ENCODE measurements at regions not wholly inside any gene's neighbourhood (a gene's known extent, or its start where the extent isn't known, plus 50 kb on each side); places are given as distances from the start of the nearest gene placed in this dataset.

GRCh38 chr10:31207636-31208035, 111.4 kb upstream of the ZEB1 start:
- DNase-seq (ENCODE audit: low spot score) (no peak), ATAC-seq (no peak)
- under 1% methylated on average over 4 of the region's 4 CpGs for WGBS (ENCODE audit: low lambda C conversion rate)

DNA sequence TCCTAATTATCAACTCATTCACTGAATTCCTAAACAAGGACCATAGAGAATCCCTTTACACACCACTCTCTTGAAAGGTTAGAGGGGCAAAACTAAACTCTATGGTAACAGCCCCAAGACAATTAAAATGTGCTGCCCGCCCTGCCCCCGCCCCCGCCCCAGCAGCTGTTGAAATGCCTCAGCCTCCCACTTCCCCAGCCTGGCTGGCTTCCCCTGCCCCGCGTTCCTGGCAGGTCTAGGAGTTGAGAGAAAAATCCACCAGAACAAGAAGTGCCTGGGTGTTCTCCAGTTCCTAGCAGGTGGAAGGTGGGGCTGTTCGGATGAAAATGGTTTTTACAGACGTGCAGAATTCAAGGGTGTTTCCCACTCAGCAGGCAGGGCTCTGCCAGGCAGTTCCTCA, 109.5 kb upstream of the ZEB1 start:
- H2AFZ ChIP-seq (ENCODE audit: low read length): no peak overlapping the region
- 31% methylated on average over 5 of the region's 7 CpGs for WGBS (ENCODE audit: low lambda C conversion rate)

More at GRCh38 chr10:31207636-31208035, 111.4 kb upstream of the ZEB1 start:
- H3K27me3 ChIP-seq (ENCODE audit: control insufficient read depth in 1 of 2, insufficient read depth in 2 of 2, low read length in 2 of 2): peaks cover 0 to 20% of the 10 kb centered on the region in 2 experiments; a peak in 2 of 5 replicates
- no peak overlapping the region for H3K4me3 ChIP-seq (replicated peaks in 1 of 3; ENCODE audit: insufficient read depth in 1 of 3, low read depth in 2 of 3, low read length in 3 of 3)
- TF ChIP-seq SRSF4 (IDR thresholded peaks at IDR 0.05; ENCODE audit: low read depth, low read length, poor library complexity, severe bottlenecking) (no peak), KDM2A (CRISPR knock-in tag; IDR thresholded peaks at IDR 0.05; ENCODE audit: borderline replicate concordance, low read depth) (no peak)
- H3K4me1 ChIP-seq (ENCODE audit: insufficient read depth, low read length): no peaks in the 10 kb centered on the region
- H3K36me3 ChIP-seq (replicated peaks in 1 of 2; ENCODE audit: control insufficient read depth in 1 of 2, insufficient read depth in 2 of 2, low read length in 2 of 2): no peaks in the 10 kb centered on the region
- in situ Hi-C loops (cut with HindIII; ENCODE audit: extremely low pct_ligation_motif_present, low pct_unique_long_range_greater_than_20kb) (no loop called here), intact Hi-C loops (cut with micrococcal nuclease; ENCODE audit: unreplicated experiment) (loop anchor here (5.0 kb wide), 1 partner anchor 405 kb away; no protein-coding TSS in a partner anchor)
- no peak overlapping the region for H2AFZ ChIP-seq (ENCODE audit: low read length)
- BruUV-seq (replicated peaks): no TSS peak
- H3K27ac ChIP-seq (ENCODE audit: extremely low read length, insufficient read depth, low read length): no peak overlapping the region
- no peak overlapping the region for H3K4me2 ChIP-seq (ENCODE audit: low read depth, low read length)
- ChIA-PET CTCF (ENCODE audit: low intra/inter-chr PET ratio, low total read pairs) (no interaction called here), POLR2A (no interaction called here)
- no peak overlapping the region for H3K9ac ChIP-seq (ENCODE audit: insufficient read depth, low read depth, low read length)
- no peaks in the 10 kb centered on the region for H3K79me2 ChIP-seq (ENCODE audit: insufficient read depth, low read length)
- no peaks in the 10 kb centered on the region for H4K20me1 ChIP-seq (ENCODE audit: insufficient read depth, low read length)
- no peak for FAIRE-seq
- H3K9me3 ChIP-seq (ENCODE audit: low read length): no peaks in the 10 kb centered on the region

More for the DNA sequence above, 109.5 kb upstream of the ZEB1 start:
- H3K27ac ChIP-seq (ENCODE audit: extremely low read length, insufficient read depth, low read length): no peak overlapping the region
- H4K20me1 ChIP-seq (ENCODE audit: insufficient read depth, low read length): no peaks in the 10 kb centered on the region
- no peak overlapping the region for H3K9ac ChIP-seq (ENCODE audit: insufficient read depth, low read depth, low read length)
- intact Hi-C loops (cut with micrococcal nuclease; ENCODE audit: unreplicated experiment): loop anchor here (5.0 kb wide), 1 partner anchor 407 kb away; no protein-coding TSS in a partner anchor
- ChIA-PET POLR2A (no interaction called here), CTCF (ENCODE audit: low intra/inter-chr PET ratio, low total read pairs) (no interaction called here)
- DNase-seq (ENCODE audit: low spot score): no peak
- H3K9me3 ChIP-seq (ENCODE audit: low read length): no peaks in the 10 kb centered on the region
- H3K4me1 ChIP-seq (ENCODE audit: insufficient read depth, low read length): no peaks in the 10 kb centered on the region
- BruUV-seq (replicated peaks): no TSS peak
- no peaks in the 10 kb centered on the region for H3K79me2 ChIP-seq (ENCODE audit: insufficient read depth, low read length)
- FAIRE-seq: no peak
- no peak overlapping the region for H3K4me3 ChIP-seq (replicated peaks in 1 of 3; ENCODE audit: insufficient read depth in 1 of 3, low read depth in 2 of 3, low read length in 3 of 3)
- no peak overlapping the region for H3K4me2 ChIP-seq (ENCODE audit: low read depth, low read length)
- no peak for ATAC-seq
- peaks cover 0 to 22% of the 10 kb centered on the region in 2 experiments; a peak in 2 of 5 replicates for H3K27me3 ChIP-seq (ENCODE audit: control insufficient read depth in 1 of 2, insufficient read depth in 2 of 2, low read length in 2 of 2)
- H3K36me3 ChIP-seq (replicated peaks in 1 of 2; ENCODE audit: control insufficient read depth in 1 of 2, insufficient read depth in 2 of 2, low read length in 2 of 2): no peaks in the 10 kb centered on the region
- in situ Hi-C loops (cut with HindIII; ENCODE audit: extremely low pct_ligation_motif_present, low pct_unique_long_range_greater_than_20kb): no loop called here
- TF ChIP-seq ZNF850 (CRISPR knock-in tag; conservative IDR thresholded peaks at IDR 0.05) (no peak), NR1H2 (CRISPR knock-in tag; IDR thresholded peaks at IDR 0.05; ENCODE audit: borderline replicate concordance, low read depth) (no peak)
